HG03103 (cell line): ENCODE measurements at regions not wholly inside any gene's neighbourhood (a gene's known extent, or its start where the extent isn't known, plus 50 kb on each side); places are given as distances from the start of the nearest gene placed in this dataset.
"Not testable (repeated sequence)": the region's sequence is repeated elsewhere in the genome, so short reads cannot be mapped to it uniquely, and the experiment has no call there.

Experiments used
- ATAC-seq: cut with Tn5 transposase; IDR thresholded peaks from one replicate; pipeline ENCODE4 v1.9.1; 2021; ENCODE audit warnings: low read depth; ENCODE audit not compliant: unreplicated experiment

DNA sequence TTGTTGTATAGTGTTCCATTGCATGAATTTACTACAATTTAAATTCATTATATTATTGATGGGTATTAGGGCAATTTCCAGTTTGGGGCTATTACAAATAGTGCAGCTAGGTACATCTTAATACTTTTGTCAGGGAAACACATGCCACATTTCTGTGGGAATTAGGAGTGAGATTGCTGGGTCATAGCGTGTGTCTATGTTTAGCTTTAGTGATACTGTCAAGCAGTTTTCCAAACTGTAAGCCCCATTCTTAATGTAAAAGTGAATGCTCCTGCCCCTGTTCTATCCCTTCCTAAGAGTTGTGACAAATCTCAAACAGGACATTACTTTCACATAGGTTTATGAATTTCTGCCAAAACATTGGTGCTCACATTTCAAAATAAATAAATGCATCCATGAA lies 184.5 kb upstream of the ANKRD28 start:
- no peak for ATAC-seq

DNA sequence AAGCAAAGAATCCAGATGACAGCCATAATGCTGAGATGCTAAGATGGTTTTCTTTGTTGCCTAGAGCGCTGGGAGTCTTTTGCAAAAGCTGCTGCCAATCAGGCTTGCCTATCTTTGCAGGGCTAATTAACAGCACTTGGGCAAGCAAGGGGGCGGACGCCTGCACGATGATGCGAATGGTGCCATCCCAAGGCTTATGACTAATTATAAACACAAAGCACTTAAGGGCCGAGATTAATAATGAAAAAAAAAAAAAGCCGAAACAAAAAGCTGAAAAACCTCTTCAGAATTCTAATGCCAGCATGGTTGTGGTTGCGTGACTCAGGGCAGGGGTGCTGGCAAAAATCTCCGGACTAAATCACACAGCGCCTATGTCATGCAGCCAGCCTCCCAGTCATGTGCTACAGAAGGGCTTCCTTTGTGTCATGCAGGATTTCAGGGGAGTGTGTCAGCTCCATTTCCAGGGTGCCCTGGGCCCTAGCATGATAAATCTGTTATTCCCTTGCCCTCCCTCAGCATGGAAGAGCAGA lies 185.0 kb upstream of the ANKRD28 start:
- no peak for ATAC-seq

DNA sequence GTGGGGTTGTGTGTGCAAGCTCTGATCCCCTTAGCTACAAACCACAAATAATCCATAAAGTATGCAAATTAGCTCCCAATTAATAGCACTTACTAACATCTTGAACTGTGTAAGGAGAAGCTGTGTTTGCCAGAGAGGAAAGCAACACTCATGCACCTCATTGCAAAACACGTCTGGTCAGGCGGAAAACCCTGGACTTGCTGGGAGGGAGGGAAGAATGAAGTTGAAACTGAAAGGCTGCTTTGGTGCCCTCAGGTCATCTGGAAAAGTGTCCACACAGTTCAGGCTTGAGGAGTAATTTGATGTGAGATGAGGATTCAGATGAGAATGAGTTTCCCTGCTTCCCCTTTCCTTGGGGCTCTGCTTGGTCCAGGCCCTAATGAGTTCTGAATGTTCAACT lies 185.5 kb upstream of the ANKRD28 start:
- no peak for ATAC-seq

DNA sequence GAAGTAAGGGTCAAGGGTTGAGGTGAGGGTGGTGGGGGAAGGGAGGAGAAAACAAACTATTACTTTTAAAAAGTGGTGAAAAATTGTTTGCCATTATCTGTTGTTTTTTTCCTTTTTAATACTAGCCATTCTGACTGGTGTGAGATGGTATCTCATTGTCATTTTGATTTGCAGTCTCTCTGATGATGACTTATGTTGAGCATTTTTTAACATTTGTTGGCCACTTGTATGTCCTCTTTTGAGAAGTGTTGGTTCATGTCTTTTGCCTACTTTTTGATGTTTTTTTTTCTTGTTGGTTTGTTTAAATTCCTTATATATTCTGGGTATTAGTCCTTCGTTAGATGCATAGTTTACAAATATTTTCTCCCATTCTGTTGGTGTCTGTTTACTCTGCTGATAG lies 185.9 kb upstream of the ANKRD28 start:
- no peak for ATAC-seq

DNA sequence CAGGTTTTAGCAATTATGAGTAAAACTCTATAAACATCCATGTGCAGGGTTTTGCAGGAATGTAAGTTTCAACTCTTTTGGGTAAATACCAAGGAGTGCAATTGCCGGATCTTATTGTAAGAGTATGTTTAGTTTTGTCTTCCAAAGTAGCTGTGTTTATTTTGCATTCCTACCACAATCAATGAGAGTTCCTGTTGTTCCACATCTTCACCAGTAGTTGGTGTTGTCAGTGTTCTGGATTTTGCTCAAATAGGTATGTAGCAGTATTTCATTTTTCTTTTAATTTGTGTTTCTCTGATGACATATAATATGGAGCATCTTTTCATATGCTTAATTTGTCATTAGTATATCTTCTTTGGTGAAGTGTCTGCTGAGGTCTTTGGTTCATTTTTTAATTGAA lies 185.1 kb upstream of the GALNT15 start:
- no peak for ATAC-seq

DNA sequence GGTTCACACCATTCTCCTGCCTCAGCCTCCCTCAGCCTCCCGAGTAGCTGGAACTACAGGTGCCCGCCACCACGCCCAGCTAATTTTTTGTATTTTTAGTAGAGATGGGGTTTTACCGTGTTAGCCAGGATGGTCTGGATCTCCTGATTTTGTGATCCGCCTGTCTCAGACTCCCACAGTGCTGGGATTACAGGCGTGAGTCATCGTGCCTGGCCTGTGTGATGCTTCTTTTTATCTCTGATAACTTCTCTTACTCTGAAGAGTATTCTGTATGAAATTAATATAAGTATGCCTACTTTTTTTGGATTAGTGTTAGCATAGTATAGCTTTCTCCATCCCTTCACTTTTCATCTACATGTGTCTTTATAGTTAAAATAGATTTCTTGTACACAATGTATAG lies 180.8 kb upstream of the GALNT15 start:
- ATAC-seq: not testable (repeated sequence)

DNA sequence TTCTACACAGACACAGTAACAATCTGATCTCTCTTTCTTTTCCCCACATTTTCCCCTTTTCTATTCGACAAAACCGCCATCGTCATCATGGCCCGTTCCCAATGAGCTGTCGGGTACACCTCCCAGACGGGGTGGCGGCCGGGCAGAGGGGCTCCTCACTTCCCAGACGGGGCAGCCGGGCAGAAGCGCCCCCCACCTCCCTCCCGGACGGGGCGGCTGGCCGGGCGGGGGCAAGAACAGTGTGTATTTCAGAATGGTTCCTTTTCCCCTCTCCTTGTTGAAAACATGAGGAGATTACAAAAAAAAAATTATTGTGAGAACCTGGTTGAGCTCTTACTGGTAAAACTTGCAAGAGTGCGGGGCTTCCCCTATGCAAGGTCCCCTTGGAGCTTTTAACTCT lies 178.0 kb upstream of the GALNT15 start:
- not testable (repeated sequence) for ATAC-seq

DNA sequence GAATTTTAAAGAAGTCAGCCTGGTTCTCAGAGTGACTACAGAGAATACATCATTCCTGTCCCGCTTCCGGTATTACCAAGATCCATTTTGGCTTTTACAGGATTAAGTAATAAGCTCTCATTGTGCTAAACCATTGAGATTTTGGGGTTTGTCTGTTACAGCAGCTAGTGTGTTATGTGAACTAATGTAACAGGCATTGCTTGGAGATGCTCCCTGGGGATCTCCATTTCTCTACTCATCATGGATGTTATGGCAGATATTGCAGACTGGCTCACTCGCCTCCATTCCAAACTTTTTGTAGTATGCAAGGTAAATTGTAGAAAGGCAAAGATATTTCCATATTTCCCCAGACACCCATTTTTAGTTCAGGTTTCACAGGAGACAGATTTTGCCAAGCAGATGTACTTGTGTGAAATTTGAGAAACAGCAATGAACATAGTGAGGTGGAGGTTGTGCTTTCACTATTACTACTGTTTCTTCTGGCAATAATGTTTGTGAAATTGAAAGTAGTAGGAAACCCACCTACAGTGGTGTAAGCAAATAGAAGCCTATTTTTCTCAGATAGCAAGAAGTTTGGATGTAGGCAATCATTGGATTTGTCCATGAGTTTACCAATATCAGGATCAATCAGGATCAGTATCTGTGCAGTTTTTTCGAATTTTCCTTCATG lies 177.1 kb upstream of the GALNT15 start:
- ATAC-seq: peak; percentile 89

DNA sequence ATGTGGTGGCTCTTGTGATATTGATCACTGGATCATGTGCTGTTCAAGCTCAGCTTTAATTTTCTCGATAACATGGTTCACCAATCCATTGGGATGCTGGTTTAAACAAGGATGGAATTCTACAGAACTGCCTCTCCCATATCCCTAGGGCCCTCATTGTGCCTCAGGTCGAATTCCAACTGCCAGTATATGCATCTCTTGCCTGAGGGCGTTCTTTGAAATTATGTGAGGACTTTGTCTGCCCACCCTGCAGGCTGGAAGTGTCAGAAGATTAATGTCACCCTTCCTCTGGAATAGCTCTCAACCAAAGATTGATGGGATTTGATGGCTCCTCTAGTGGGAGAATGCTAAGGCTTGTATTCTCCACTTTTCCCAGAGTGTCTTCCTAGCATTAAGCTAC lies 175.6 kb upstream of the GALNT15 start:
- no peak for ATAC-seq

DNA sequence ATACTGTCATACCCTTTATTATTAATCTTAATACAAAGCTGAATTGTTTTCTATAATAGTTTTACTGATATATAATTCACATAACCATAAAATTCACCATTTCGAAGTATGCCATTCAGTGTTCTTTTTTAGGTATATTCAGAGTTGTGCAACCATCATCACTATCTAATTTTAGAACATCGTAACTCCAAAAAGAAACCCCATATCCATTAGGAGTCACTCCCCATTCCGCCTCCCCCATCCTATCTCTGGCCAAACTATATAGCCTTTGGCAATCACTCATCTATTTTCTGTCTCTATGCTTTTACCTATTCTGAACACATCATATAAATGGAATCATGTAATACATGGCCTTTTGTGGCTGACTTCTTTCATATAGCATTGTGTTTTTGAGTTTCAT lies 169.7 kb upstream of the GALNT15 start:
- ATAC-seq: no peak

DNA sequence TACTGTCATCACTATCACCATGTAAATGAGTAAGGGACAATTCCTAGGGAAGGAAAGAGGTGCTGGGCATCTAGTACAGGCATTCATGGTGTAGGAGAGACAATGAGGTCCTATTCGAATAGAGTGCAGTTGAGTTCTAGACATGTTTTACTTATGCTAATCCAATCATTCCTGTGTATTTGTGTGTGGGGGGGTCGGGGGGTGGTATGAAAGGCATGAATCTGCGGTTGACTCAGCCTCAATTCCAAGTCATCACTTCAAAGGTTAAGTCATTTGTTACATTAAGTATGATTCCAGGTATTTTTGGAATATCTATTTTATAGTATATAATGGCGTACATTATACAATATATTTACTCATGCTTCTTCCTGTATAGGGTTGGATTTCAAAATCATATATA lies 163.1 kb upstream of the GALNT15 start:
- ATAC-seq: no peak

DNA sequence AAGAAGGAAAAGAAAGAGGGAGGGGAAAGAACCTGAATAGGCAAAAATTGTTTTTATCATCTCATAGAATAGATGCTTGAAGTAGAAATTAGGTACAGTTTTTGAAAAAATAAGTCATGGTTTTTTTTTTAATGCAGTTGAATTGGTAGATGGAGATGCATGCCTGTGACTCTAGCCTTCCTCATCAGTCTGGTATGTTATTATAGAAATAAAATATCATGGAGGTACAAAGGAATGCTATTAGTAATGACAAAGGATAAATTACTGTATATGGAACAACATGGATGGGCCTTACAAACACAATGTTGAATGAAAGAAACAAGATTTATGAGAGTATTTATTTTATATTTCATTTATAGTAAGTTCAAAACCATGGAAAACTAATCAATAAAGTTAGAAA lies 162.4 kb upstream of the GALNT15 start:
- ATAC-seq: no peak

DNA sequence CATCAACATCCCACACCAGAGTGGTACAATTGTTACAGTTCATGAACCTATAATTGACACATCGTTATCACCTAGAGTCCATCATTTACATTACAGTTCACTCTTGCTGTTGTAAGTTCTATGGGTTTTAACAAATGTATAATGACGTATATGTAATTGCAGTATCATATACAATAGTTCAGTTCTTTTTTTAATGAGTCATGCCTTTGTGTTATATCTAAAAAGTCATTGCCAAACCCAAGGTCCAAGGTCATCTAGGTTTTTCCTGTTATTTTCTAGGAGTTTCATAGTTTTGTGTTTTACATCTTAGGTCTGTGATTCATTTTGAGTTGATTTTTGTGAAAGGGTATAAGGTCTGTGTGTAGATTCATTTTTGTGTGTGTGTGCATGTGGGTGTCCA lies 160.9 kb upstream of the GALNT15 start:
- ATAC-seq: no peak

DNA sequence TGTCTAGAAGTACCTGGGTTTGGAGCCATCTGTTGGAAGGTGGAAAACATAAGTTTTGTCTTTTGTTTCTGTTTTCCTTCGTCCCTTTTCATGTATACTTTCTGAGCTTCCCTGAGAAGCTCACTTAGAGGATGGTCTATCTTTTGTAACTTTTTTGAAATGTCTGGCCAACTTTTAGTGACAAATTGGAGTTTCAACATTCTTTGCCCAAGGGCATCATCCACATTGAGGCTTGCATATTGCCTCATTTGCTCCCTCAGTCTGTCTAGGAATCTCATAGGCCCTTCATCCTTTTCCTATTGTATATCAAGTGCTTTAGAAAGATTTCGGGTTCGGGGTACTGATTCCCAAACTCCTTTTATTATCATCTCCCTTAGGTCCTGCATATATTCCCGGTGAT lies 152.7 kb upstream of the GALNT15 start:
- ATAC-seq: not testable (repeated sequence)

DNA sequence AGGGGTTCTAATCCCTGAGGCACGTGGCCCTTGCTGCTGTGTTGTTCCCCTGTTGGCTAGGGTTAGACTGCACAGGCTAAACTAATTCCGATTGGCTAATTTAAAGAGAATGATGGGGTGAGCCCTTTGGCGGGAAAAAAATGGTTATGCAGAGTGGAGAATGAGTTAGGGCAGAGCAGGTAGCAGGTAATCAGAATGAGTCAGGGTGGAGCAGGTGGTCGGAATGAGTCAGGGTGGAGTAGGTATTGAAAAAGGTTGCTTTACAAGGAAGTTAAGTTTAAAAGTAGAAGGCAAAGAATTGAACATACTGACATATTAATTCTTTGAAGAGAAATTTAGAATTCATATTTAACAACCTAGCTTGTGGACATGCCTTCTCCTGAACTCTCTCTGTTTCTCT lies 150.6 kb upstream of the GALNT15 start:
- ATAC-seq: not testable (repeated sequence)

DNA sequence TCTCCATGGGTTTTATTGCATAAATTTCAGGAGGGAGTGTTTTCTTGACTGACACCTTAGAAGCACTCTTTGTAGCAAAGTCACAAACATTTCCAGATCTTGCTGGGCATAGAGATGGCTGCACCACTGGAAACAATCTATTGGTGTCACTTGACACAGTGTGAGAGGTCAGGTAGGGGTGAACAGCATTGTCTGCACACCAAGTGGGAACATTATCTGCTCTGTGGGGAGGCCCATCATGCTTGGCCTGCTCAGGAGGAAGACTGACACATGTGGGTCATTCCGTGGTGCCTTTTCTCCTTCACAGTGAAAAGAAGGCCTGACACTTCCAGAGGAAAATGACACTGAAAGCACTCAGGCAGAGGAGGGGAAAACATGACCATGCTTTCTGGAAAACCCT lies 149.9 kb upstream of the GALNT15 start:
- no peak for ATAC-seq

DNA sequence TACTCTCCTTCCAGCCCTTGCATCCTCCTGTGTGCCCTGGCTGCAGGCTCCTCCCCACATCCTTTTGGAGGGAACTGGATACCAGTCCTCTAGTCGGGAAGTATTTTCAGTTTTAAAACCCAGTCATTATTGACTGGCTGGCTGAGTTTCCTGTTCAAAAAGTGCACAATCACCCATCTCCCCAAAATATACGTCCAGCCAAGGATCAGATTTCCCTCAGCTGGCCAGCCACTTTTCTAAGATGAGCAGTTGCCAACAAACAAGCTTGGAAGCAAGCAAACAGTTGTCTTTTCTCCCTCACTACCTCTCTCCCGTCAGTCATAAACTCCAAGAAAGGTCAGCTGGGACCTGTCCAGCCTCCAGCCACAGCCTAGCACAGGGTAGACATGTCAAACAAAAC lies 147.7 kb upstream of the GALNT15 start:
- no peak for ATAC-seq

DNA sequence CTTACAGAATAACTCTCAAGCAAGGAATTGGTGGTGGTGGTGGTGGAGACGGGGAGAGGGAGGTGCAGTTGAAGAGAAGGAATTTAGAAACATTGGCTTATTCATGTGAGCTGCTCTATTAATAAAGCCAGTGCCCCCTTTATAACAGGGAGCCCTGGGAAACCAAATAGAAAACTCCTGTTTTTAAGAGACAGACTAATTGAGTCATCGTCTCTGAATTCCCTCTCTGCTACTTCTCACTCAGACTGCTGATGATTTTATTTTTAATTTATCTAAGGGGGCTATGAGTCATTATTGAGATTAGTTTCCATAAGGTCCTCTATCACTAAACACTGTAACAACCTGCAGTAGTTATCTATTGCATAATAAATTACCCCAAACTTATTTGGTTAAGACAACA lies 145.9 kb upstream of the GALNT15 start:
- no peak for ATAC-seq

DNA sequence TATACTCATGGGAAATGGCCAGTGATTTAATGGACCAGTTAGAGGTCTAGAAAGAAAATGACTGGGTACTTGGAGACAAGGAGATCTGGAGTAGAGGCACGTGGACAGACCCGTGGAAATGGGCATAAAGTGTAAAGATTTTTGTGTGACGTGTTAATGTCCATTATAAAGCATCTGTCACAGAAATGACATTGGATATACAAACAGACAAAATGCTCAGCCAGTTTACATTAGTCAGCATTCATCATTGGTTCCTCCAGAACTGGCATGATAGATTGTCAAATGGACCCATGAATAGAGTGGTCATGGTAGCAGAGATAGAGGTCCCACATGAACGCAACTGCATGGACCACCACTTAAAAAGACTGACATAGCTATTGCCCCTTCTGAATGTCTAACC lies 144.1 kb upstream of the GALNT15 start:
- ATAC-seq: no peak

DNA sequence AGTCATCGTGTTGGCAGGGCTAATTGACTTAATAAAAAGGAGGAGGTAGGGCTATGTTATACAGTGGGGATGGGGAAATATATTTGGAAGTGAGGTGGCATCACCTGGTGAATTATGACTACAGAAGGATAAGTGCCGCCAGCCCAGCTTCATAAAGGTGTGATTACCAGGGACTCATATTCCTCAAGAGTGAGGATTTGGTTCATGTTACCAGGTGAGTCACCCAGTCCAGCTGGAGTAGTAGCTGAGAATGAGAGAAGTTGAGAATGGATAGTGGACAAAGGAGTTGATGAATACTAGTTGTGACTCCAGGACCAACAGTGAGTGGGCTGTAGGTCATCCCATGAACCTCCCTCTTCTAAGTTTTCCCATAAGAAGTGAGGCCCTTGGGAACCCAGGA lies 143.0 kb upstream of the GALNT15 start:
- ATAC-seq: no peak

DNA sequence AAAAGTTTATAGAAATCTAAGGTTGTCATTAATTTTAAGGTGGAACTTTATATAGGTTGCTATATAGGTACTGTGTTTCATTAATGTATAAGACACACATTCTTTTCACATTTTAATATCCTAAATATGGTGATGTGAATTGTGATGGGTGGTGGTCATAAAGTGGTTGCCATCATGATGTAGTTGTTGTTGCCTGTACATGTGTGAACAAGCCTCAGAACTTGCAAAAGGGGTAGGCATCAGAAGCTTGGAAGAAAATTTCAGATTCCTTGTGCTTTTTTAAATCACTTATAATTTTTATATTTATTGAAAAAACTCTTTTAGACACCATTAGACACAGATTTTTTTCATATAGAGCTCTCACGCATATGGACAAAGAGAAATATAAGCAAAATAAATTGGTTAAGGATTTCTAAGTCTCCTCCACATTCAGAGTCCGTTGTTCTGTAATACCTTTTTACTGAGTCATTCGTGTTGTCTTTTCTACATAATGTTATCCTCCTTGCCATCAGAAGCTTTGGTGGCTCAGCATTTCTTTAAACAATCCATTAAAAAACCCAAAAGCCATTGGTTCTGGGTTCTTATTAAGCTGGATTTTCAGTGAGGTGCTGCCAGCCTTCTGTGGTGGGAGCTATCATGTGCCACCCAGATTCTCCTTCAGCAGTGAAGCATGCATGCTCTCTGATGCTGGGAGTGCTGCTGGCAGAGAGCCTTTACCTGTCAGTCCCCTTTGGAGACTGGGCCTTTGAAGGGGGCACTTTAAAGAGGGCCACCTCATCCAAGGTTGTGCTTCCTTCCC lies 140.4 kb upstream of the GALNT15 start:
- no peak for ATAC-seq

DNA sequence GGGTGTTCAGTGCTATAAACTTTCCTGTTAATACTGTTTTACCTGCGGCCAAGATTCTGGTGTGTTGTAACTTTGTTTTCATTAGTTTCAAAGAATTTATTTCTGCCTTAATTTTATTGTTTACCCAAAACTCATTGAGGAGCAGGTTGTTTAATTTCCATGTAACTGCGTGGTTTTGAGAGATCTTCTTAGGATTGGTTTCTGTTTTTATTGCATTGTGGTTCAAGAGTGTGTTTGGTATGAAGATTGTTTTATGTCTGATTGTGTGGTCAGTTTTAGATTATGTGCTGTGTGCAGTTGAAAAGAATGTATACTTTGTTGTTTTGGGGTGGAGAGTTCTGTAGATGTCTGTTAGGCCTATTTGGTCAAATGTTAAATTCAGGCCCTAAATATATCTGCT lies 133.5 kb upstream of the GALNT15 start:
- ATAC-seq: no peak
